ENCODE measurements at regions not wholly inside any gene's neighbourhood (a gene's known extent, or its start where the extent isn't known, plus 50 kb on each side); places are given as distances from the start of the nearest gene placed in this dataset.

GRCh38 chr18:39485696-39486095, 1920.1 kb upstream of the CELF4 start:
- POLR2A ChIA-PET (ENCODE audit: partially characterized antibody) = no interaction called here
- no peak overlapping the region for H3K27ac Mint-ChIP-seq
- no peak overlapping the region for H3K4me3 ChIP-seq (ENCODE audit: low read length in 2 of 2)
- H3K36me3 Mint-ChIP-seq = no peaks in the 10 kb centered on the region
- intact Hi-C loops (cut with micrococcal nuclease) = no loop called here
- H3K4me1 ChIP-seq (ENCODE audit: insufficient read depth, low read length) = no peaks in the 10 kb centered on the region
- H3K27ac ChIP-seq (ENCODE audit: low read depth, low read length) = no peak overlapping the region
- no peaks in the 10 kb centered on the region for H3K27me3 ChIP-seq (ENCODE audit: insufficient read depth, low read length)
- CTCF ChIA-PET (ENCODE audit: partially characterized antibody) = no interaction called here
- H3K9me3 Mint-ChIP-seq = peaks cover 0 to 12% (median 4%) of the 10 kb centered on the region in 8 donors
- H3K36me3 ChIP-seq (ENCODE audit: insufficient read depth, low read length) = no peaks in the 10 kb centered on the region
- no peaks in the 10 kb centered on the region for H3K4me1 Mint-ChIP-seq
- no peak overlapping the region for H3K4me3 Mint-ChIP-seq
- DNase-seq = no peak
- peaks cover 0 to 1% of the 10 kb centered on the region in 2 donors for H3K27me3 Mint-ChIP-seq
- no peaks in the 10 kb centered on the region for H3K9me3 ChIP-seq (ENCODE audit: control insufficient read depth in 1 of 2, low read length in 2 of 2)

- intact Hi-C loops (cut with micrococcal nuclease) = no loop called here
- ChIA-PET CTCF (ENCODE audit: partially characterized antibody) (no interaction called here), POLR2A (ENCODE audit: partially characterized antibody) (no interaction called here)
- H3K4me3 ChIP-seq (ENCODE audit: low read length in 2 of 2) = no peak overlapping the region
- no peaks in the 10 kb centered on the region for H3K36me3 Mint-ChIP-seq
- no peaks in the 10 kb centered on the region for H3K9me3 ChIP-seq (ENCODE audit: control insufficient read depth in 1 of 2, low read length in 2 of 2)
- no peaks in the 10 kb centered on the region for H3K36me3 ChIP-seq (ENCODE audit: insufficient read depth, low read length)
- no peak overlapping the region for H3K27ac ChIP-seq (ENCODE audit: low read depth, low read length)
- no peaks in the 10 kb centered on the region for H3K27me3 Mint-ChIP-seq
- H3K9me3 Mint-ChIP-seq = peaks cover 0 to 8% (median 3%) of the 10 kb centered on the region in 8 donors
- H3K4me1 ChIP-seq (ENCODE audit: insufficient read depth, low read length) = no peaks in the 10 kb centered on the region
- H3K27ac Mint-ChIP-seq = no peak overlapping the region
- no peaks in the 10 kb centered on the region for H3K27me3 ChIP-seq (ENCODE audit: insufficient read depth, low read length)
- no peak for DNase-seq
- H3K4me3 Mint-ChIP-seq = no peak overlapping the region
- no peaks in the 10 kb centered on the region for H3K4me1 Mint-ChIP-seq
Measured at GRCh38 chr18:39481281-39481680, 1915.7 kb upstream of the CELF4 start.

GRCh38 chr18:39480494-39481195, 1915.0 kb upstream of the CELF4 start:
- H3K27me3 ChIP-seq (ENCODE audit: insufficient read depth, low read length) = no peaks in the 10 kb centered on the region
- CTCF ChIA-PET (ENCODE audit: partially characterized antibody) = no interaction called here
- H3K9me3 ChIP-seq (ENCODE audit: control insufficient read depth in 1 of 2, low read length in 2 of 2) = no peaks in the 10 kb centered on the region
- Mint-ChIP-seq H3K27ac (no peak overlapping the region), H3K4me3 (no peak overlapping the region), H3K36me3 (no peaks in the 10 kb centered on the region), H3K27me3 (no peaks in the 10 kb centered on the region), H3K9me3 (peaks cover 0 to 8% (median 3%) of the 10 kb centered on the region in 8 donors), H3K4me1 (no peaks in the 10 kb centered on the region)
- H3K4me3 ChIP-seq (ENCODE audit: low read length in 2 of 2) = no peak overlapping the region
- no peaks in the 10 kb centered on the region for H3K4me1 ChIP-seq (ENCODE audit: insufficient read depth, low read length)
- POLR2A ChIA-PET (ENCODE audit: partially characterized antibody) = no interaction called here
- H3K27ac ChIP-seq (ENCODE audit: low read depth, low read length) = no peak overlapping the region
- DNase-seq = no peak
- intact Hi-C loops (cut with micrococcal nuclease) = no loop called here
- no peaks in the 10 kb centered on the region for H3K36me3 ChIP-seq (ENCODE audit: insufficient read depth, low read length)

- no peaks in the 10 kb centered on the region for H3K36me3 ChIP-seq (ENCODE audit: insufficient read depth, low read length)
- intact Hi-C loops (cut with micrococcal nuclease) = no loop called here
- no peak overlapping the region for H3K4me3 ChIP-seq (ENCODE audit: low read length in 2 of 2)
- no peak for DNase-seq
- CTCF ChIA-PET (ENCODE audit: partially characterized antibody) = no interaction called here
- H3K4me1 ChIP-seq (ENCODE audit: insufficient read depth, low read length) = no peaks in the 10 kb centered on the region
- H3K36me3 Mint-ChIP-seq = no peaks in the 10 kb centered on the region
- no peaks in the 10 kb centered on the region for H3K27me3 Mint-ChIP-seq
- H3K27ac ChIP-seq (ENCODE audit: low read depth, low read length) = no peak overlapping the region
- POLR2A ChIA-PET (ENCODE audit: partially characterized antibody) = no interaction called here
- H3K27ac Mint-ChIP-seq = no peak overlapping the region
- H3K4me3 Mint-ChIP-seq = no peak overlapping the region
- no peaks in the 10 kb centered on the region for H3K9me3 ChIP-seq (ENCODE audit: control insufficient read depth in 1 of 2, low read length in 2 of 2)
- H3K4me1 Mint-ChIP-seq = no peaks in the 10 kb centered on the region
- peaks cover 0 to 13% (median under 1%) of the 10 kb centered on the region in 8 donors for H3K9me3 Mint-ChIP-seq
- H3K27me3 ChIP-seq (ENCODE audit: insufficient read depth, low read length) = no peaks in the 10 kb centered on the region
Measured at GRCh38 chr18:39464006-39464405, 1898.4 kb upstream of the CELF4 start.

- Mint-ChIP-seq H3K27me3 (no peaks in the 10 kb centered on the region), H3K4me1 (no peaks in the 10 kb centered on the region), H3K36me3 (no peaks in the 10 kb centered on the region), H3K4me3 (no peak overlapping the region), H3K27ac (no peak overlapping the region), H3K9me3 (peaks cover 0 to 13% (median 4%) of the 10 kb centered on the region in 8 donors)
- H3K27me3 ChIP-seq (ENCODE audit: insufficient read depth, low read length) = no peaks in the 10 kb centered on the region
- no peak for DNase-seq
- H3K4me3 ChIP-seq (ENCODE audit: low read length in 2 of 2) = no peak overlapping the region
- intact Hi-C loops (cut with micrococcal nuclease) = no loop called here
- H3K9me3 ChIP-seq (ENCODE audit: control insufficient read depth in 1 of 2, low read length in 2 of 2) = no peaks in the 10 kb centered on the region
- no peak overlapping the region for H3K27ac ChIP-seq (ENCODE audit: low read depth, low read length)
- POLR2A ChIA-PET (ENCODE audit: partially characterized antibody) = no interaction called here
- CTCF ChIA-PET (ENCODE audit: partially characterized antibody) = no interaction called here
- no peaks in the 10 kb centered on the region for H3K36me3 ChIP-seq (ENCODE audit: insufficient read depth, low read length)
- H3K4me1 ChIP-seq (ENCODE audit: insufficient read depth, low read length) = no peaks in the 10 kb centered on the region
Measured at GRCh38 chr18:39462436-39462835, 1896.8 kb upstream of the CELF4 start.

- Mint-ChIP-seq H3K27ac (no peak overlapping the region), H3K36me3 (no peaks in the 10 kb centered on the region), H3K4me1 (no peaks in the 10 kb centered on the region), H3K9me3 (peaks cover 0 to 16% (median 5%) of the 10 kb centered on the region in 8 donors), H3K4me3 (no peak overlapping the region), H3K27me3 (no peaks in the 10 kb centered on the region)
- Histone ChIP-seq H3K4me3 (ENCODE audit: low read length in 2 of 2) (no peak overlapping the region), H3K27me3 (ENCODE audit: insufficient read depth, low read length) (no peaks in the 10 kb centered on the region), H3K27ac (ENCODE audit: low read depth, low read length) (no peak overlapping the region), H3K36me3 (ENCODE audit: insufficient read depth, low read length) (no peaks in the 10 kb centered on the region), H3K4me1 (ENCODE audit: insufficient read depth, low read length) (no peaks in the 10 kb centered on the region), H3K9me3 (ENCODE audit: control insufficient read depth in 1 of 2, low read length in 2 of 2) (no peaks in the 10 kb centered on the region)
- no peak for DNase-seq
- ChIA-PET CTCF (ENCODE audit: partially characterized antibody) (no interaction called here), POLR2A (ENCODE audit: partially characterized antibody) (no interaction called here)
- intact Hi-C loops (cut with micrococcal nuclease) = no loop called here
Measured at GRCh38 chr18:39460136-39460535, 1894.5 kb upstream of the CELF4 start.

- no peaks in the 10 kb centered on the region for H3K36me3 Mint-ChIP-seq
- H3K9me3 Mint-ChIP-seq = peaks cover 0 to 13% (median 5%) of the 10 kb centered on the region in 8 donors
- H3K4me1 ChIP-seq (ENCODE audit: insufficient read depth, low read length) = no peaks in the 10 kb centered on the region
Measured at GRCh38 chr18:39455285-39455684, 1889.7 kb upstream of the CELF4 start.

GRCh38 chr18:39454866-39455265, 1889.3 kb upstream of the CELF4 start:
- H3K4me1 Mint-ChIP-seq = peaks cover 0 to 5% (median 3%) of the 10 kb centered on the region in 4 donors
- no peak overlapping the region for H3K4me3 ChIP-seq (ENCODE audit: low read length in 2 of 2)
- no peaks in the 10 kb centered on the region for H3K27me3 ChIP-seq (ENCODE audit: insufficient read depth, low read length)
- no peak overlapping the region for H3K27ac ChIP-seq (ENCODE audit: low read depth, low read length)
- no peak overlapping the region for H3K4me3 Mint-ChIP-seq
- H3K27ac Mint-ChIP-seq = no peak overlapping the region
- peaks cover 0 to 10% (median 5%) of the 10 kb centered on the region in 8 donors for H3K9me3 Mint-ChIP-seq
- no peaks in the 10 kb centered on the region for H3K9me3 ChIP-seq (ENCODE audit: control insufficient read depth in 1 of 2, low read length in 2 of 2)
- ChIA-PET POLR2A (ENCODE audit: partially characterized antibody) (no interaction called here), CTCF (ENCODE audit: partially characterized antibody) (no interaction called here)
- intact Hi-C loops (cut with micrococcal nuclease) = no loop called here
- H3K4me1 ChIP-seq (ENCODE audit: insufficient read depth, low read length) = no peaks in the 10 kb centered on the region
- H3K27me3 Mint-ChIP-seq = no peaks in the 10 kb centered on the region
- no peaks in the 10 kb centered on the region for H3K36me3 Mint-ChIP-seq
- DNase-seq = no peak
- H3K36me3 ChIP-seq (ENCODE audit: insufficient read depth, low read length) = no peaks in the 10 kb centered on the region

More at GRCh38 chr18:39455285-39455684, 1889.7 kb upstream of the CELF4 start:
- Histone ChIP-seq H3K27ac (ENCODE audit: low read depth, low read length) (no peak overlapping the region), H3K36me3 (ENCODE audit: insufficient read depth, low read length) (no peaks in the 10 kb centered on the region), H3K9me3 (ENCODE audit: control insufficient read depth in 1 of 2, low read length in 2 of 2) (no peaks in the 10 kb centered on the region), H3K4me3 (ENCODE audit: low read length in 2 of 2) (no peak overlapping the region), H3K27me3 (ENCODE audit: insufficient read depth, low read length) (no peaks in the 10 kb centered on the region)
- no peaks in the 10 kb centered on the region for H3K27me3 Mint-ChIP-seq
- intact Hi-C loops (cut with micrococcal nuclease) = no loop called here
- H3K4me1 Mint-ChIP-seq = peaks cover 0 to 5% (median 3%) of the 10 kb centered on the region in 4 donors
- no peak overlapping the region for H3K27ac Mint-ChIP-seq
- POLR2A ChIA-PET (ENCODE audit: partially characterized antibody) = no interaction called here
- CTCF ChIA-PET (ENCODE audit: partially characterized antibody) = no interaction called here
- DNase-seq = no peak
- H3K4me3 Mint-ChIP-seq = no peak overlapping the region

Measured in CD4-positive, alpha-beta memory T cell (primary cell).